Thyroid gland (tissue), 4 donors: ENCODE measurements at regions not wholly inside any gene's neighbourhood (a gene's known extent, or its start where the extent isn't known, plus 50 kb on each side); places are given as distances from the start of the nearest gene placed in this dataset.

Experiments
- CTCF ChIP-seq, 6 experiments: fragments of 200-600 bp in 3 of 6; fragments of 450-650 bp in 3 of 6; sonication (generic) in 3 of 6; IDR thresholded peaks; one replicate each; pipeline ENCODE4 v1.5.1; 2016 to 2019; ENCODE audit warnings: antibody characterized with exemption in 6 of 6, mild to moderate bottlenecking in 2 of 6, inconsistent platforms in 1 of 6, moderate library complexity in 1 of 6
- POLR2A ChIP-seq, 2 donors: fragments of 450-650 bp; IDR thresholded peaks; one replicate each; pipeline ENCODE4 v1.6.1; 2017; ENCODE audit warnings: antibody characterized with exemption in 2 of 2, mild to moderate bottlenecking in 2 of 2, moderate library complexity in 1 of 2

GRCh38 chr2:57084697-57085281 is 901.0 kb downstream of the CCDC85A start:
- TF ChIP-seq CTCF (IDR thresholded peaks at IDR 0.05): no peak
- TF ChIP-seq POLR2A (IDR thresholded peaks at IDR 0.05): no peak
